Dermis microvascular lymphatic vessel endothelial cell (primary cell): ENCODE measurements at regions not wholly inside any gene's neighbourhood (a gene's known extent, or its start where the extent isn't known, plus 50 kb on each side); places are given as distances from the start of the nearest gene placed in this dataset.

Experiments used
- DNase-seq, 2 donors: peaks; one replicate each; pipeline versions ENCODE4 v3.0.0 to v3.0.0-alpha.2; 2010; ENCODE audit warnings: low read depth in 2 of 2

- DNase-seq = no peak
Measured at GRCh38 chr5:167514461-167514860, 777.0 kb upstream of the WWC1 start.

GRCh38 chr5:167525004-167525403 is 766.4 kb upstream of the WWC1 start:
- no peak for DNase-seq

DNA sequence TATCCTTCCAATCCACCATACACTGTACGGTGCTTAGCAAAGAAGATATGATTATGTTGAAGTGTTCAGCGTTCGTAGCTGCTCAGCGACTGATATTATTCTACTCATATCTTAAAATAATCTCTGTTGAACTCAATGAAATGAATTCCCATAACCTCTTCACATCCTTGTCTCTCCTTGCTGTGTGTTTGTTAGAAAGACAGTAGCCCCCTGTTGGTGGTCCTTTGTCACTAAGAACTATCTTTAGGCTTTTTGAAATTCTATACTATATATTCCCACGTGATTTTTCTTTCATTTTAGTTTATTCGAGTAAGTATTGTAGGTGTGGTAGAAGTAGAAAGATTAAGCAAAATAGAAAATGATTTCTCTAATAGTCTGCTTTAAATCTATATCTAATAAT is 762.8 kb upstream of the WWC1 start:
- DNase-seq = no peak

DNA sequence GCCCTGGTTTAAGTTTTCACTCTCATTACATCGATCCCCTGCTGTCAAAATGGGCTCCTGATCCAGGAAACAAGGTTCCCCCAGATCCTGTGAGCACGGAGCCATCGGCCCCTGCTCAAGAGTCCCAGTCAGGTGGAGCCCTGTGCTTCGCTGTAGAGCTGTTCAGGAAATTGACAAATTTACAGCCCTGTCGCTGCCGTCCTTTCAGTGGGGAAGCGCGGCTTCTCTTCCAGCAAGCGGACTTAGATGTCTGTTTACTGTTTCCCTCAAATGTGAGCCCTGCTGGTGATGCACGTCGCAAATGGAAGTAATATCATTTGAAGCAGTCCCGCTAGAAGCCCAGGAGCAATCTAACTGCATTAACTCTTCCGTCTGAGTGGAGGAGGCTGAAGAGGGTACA is 760.9 kb upstream of the WWC1 start:
- DNase-seq = no peak

DNA sequence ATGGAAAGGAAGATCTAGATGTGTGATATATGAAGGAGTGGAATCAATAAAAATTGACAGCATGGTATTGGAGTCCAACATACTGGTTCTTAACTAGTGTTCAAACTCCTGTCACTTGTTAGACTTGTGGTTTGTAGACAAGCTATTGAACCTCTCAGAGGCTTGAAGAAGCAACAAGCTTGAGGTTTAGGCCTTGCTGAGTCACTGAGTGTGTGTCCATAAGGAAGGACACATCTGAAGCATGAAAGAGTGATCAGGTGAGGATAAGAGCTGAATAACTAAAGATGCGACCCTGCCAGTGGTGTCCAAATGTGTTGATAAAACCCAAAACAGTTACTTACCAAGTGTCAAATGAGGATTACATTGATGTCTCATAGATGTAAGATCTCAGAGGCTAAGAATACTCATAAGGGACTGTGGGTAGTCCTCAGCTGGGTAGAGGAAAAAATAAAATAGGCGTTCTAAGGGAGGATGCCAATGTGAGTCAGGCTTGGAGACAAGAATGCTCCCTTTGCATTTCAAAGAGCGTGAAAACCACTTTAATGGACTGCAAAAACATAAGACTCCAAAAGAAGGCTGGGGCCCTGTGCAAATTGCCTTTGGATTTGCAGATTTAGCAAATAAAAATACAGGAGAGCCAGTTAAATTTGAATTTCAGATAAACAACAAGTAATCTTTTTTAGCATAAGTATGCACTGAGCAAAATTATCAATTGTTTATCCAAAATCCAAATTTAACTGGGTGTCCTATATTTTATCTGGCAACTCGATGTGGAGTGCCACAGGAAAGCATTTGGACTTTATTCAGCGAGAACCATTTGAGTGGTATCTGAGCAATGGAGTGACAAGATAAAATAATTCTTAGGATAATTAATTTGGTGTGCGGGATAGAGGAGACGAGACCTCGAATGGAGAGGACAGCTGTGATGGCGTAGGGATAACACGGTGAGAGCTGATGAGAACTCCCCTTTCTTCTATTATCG is 757.3 kb upstream of the WWC1 start:
- no peak for DNase-seq

DNA sequence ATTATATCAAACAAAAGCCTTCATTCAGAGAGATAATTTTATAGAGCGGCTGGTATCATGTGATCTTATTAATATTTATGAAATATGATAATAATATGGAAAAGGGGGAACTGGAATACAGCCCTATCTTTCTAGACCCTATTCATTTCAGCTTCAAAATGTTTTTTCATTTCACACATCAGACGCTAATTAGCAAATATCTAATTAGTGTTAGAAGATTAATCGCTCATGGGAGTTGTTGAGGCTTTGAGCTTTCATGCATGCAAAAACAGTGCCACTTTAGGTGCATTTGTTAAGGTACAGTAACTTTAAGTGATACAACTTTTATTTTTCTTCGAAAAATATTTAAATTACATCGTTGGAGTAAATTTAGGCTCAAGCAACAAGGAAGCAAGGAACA is 751.7 kb upstream of the WWC1 start:
- no peak for DNase-seq

DNA sequence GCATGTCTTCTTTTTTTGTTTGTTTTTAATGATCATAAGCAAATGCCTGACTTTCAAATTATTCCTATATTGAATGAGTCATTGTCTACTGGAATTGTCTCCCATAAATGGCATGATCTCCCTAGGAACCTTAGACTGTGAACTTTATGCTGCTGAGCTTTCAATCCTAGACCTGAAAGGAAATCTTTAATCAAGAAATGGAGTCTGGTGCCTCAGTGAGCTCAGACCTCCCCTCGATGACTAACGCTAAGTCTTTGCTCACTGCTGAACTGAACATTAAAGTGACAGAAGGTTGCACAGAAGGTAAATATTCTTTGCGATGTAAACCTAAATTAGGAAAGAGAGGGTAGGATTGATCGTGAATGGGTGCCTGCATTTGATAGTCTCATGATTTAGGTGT is 745.2 kb upstream of the WWC1 start:
- no peak for DNase-seq

GRCh38 chr5:167552356-167552755 is 739.1 kb upstream of the WWC1 start:
- no peak for DNase-seq

- DNase-seq = no peak
Measured at GRCh38 chr5:167553511-167553910, 737.9 kb upstream of the WWC1 start.

- DNase-seq = no peak
Measured at GRCh38 chr5:167554564-167555290, 736.7 kb upstream of the WWC1 start.

- no peak for DNase-seq
Measured at GRCh38 chr5:167555565-167556166, 735.8 kb upstream of the WWC1 start.

DNA sequence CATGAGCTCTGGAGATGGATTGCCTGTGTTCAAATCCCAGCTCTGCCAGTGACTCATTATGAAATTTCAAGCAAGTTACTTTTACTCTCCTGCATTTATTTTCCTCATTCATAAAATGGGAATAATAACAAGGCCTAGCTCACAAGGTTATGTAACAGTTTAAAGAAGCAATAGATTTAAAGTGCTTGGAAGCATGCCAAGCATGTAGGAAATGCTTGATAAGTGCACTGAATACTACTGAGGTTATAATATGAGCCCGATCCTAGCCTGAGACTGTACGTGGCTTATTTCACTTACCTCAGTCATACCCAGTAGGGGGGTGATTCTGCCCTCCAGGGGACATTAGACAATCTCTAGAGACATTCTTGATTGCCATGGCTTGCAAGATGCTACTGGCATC is 734.1 kb upstream of the WWC1 start:
- DNase-seq = no peak

DNA sequence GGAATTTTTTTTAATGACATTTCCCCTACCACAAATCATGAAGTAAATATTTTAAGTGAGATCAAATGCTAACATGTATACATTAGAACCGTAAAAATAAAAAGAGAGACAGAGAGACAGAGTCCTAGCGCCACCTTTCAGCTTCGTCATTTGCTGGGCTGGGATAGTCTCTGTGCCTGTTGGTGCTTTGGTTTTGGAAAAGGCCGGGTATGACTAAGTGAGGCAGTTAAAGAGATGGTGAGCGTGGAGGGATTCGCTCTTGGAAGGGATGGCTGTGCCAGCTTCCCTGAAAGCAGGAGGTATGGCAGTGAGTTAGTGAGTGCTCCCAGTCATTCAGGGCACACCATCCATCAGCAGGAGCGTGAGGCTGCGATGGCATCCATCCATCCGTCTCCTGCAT is 729.6 kb upstream of the WWC1 start:
- no peak for DNase-seq

DNA sequence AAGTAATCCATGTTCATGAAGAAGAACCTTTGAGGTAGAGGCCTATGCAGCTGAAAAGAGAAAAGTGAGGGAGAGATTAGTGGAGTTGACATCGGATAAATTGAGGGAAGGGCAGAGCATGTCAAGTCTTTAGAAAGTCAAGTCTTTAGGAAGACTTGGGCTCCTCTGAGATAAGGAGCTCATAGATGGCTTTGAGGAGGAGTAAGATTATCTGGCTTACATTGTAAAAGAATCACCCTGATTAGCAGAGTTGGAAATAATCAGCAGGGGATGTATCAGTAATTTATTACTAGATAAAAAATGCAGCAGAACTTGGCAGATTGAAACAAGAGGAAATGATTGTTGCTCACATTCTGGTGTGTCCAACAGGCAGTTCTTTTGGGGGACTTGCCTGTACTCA is 727.2 kb upstream of the WWC1 start:
- no peak for DNase-seq

DNA sequence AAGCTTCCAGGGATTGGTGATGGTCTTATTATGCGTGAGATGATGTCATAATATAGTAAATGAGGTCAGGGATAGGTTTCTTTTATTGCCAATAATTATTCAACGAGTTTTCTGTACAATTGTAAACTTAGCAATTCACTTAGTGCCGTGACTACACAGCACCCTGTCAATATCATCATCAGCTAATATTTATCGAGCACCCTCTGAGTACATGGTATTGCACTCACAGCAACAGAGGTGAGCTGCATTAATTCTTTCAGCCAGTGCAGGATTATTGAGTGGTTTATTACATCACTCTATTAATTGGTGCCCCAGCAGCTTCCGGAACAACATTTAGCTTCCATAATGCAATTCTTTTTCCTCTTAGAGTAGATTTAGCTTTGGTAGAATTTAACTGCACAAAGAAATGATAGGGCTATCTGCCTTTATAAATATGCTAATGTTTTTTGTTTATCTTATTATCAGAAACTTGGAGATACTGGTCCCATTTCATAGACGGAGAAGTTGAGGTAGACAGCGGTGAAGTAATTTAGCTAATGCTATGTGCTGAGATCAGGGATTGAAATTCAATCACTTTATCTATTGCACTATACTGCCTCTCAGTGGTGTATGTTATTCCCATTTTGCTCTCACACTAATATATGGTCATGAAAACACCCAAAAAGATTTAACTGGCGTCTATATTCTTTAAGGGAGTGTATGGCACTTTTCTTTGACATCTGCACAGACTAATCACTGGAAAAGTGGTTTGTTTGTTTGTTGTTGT is 726.1 kb upstream of the WWC1 start:
- DNase-seq = no peak

DNA sequence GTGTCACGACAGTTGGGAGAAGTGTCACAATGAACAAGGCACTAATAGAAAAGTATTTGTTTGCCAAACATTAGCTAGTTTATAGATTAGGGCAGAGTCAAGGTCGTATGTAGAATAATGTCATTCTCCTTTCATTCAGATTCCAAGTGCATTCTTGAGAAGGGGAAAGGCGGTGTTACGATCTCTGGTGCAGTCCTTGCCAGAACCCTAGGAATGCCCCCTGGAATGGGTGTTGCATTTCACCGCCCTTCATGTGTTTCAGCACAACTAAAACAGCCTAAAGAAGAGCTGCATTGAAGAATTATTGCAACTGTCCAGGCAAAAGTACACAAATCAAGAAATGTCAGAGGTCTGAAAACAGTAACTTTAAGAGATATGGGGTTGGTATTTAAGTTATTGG is 721.0 kb upstream of the WWC1 start:
- DNase-seq = no peak

DNA sequence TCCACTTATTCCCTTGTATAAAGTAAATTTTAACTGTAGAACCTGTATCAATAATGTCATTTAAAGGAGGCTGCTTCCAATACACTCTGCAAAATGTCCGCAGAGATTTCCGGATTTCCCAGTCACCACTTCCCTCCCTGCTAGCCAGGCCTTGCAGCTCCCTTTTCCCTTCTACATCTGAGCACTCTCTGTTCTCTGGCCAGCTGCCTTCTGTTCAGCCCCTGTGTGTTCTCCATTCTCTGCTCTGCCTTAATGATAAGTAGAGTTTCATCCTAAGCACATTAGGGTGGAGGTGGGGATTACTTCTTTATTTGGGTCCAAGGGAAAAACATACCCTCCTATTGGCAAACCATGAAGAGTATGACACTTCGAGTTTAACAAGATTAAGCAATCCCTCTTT is 719.6 kb upstream of the WWC1 start:
- no peak for DNase-seq

DNA sequence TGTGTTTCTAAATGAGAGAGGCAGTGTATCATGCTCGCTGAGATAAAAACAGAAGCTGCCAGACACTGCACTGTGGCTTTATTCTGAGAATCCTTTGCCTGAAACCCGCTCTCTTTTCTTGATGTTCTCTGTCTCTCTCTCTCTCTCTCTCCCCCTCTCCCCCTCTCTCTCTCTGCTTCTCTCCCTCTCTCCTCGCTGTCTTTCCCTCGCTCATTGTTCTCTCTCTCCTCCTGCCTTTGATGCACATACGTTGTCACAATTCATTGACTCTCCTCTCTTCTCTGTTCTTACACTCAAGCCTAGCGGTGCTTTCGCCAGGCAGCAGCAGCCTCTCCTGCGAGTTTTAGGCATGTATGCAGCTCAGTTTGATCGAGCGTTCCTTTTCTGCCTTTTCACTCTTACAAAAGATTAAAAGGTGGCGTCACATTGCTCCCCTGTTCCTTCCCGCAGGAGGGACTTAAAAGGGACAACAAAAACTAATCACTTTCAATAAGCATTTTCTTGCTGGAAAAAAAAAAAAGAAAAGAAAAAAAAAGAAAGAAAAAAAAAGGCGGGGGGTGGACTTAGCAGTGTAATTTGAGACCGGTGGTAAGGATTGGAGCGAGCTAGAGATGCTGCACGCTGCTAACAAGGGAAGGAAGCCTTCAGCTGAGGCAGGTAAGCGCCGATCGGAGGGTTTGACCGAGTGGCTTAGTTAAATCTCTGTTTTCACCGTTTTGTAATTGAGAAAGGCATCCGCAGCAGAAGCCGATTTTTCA is 717.9 kb upstream of the WWC1 start:
- DNase-seq = no peak

DNA sequence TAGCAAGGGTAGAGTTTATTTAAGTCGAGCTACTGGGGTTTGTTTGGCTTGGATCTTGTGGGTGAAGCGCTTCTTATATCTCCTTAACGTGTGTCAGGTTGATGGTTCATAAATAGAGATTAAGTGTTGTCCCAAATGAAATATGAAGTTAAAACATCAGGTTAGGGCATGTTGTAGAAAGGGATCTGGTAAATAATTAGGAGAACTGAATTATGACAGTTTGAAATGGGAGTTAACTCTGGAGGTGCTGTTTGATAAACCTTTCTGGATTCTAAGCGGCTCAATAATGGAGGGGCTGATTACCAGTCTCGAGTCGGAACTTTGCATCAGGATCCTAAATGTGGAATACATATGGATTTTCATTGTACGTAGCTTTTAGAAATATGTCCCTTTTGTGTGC is 717.0 kb upstream of the WWC1 start:
- no peak for DNase-seq

- DNase-seq = no peak
Measured at GRCh38 chr5:167575330-167575729, 716.1 kb upstream of the WWC1 start.

- no peak for DNase-seq
Measured at GRCh38 chr5:167576126-167576525, 715.3 kb upstream of the WWC1 start.
